Kidney (tissue), 13 donors: ENCODE measurements at regions not wholly inside any gene's neighbourhood (a gene's known extent, or its start where the extent isn't known, plus 50 kb on each side); places are given as distances from the start of the nearest gene placed in this dataset.

Experiments
- DNase-seq, 5 donors: peaks; one replicate each; pipeline ENCODE4 v3.0.0-alpha.2; 2013 to 2020
- FAIRE-seq: peaks from 2 replicates; lab custom pipeline; 2012; peaks lifted over from hg19 to GRCh38; lab: Jason Lieb, UNC
- H3K27ac ChIP-seq, 2 donors: one replicate each; pipeline ENCODE4 v1.7.0; 2013; ENCODE audit warnings: low read depth in 2 of 2, low read length in 2 of 2, inconsistent platforms in 1 of 2
- H3K27me3 ChIP-seq: one replicate; pipeline ENCODE4 v1.7.1; 2013; ENCODE audit warnings: low read length, inconsistent platforms; ENCODE audit not compliant: control insufficient read depth, insufficient read depth
- H3K36me3 ChIP-seq, 3 donors: one replicate each; pipeline versions ENCODE4 v1.7.0 to v1.7.1; 2013; ENCODE audit warnings: low read length in 3 of 3, control low read depth in 1 of 3, inconsistent platforms in 1 of 3; ENCODE audit not compliant: insufficient read depth in 3 of 3, control insufficient read depth in 2 of 3
- H3K4me1 ChIP-seq, 3 donors: one replicate each; pipeline versions ENCODE4 v1.7.0 to v1.7.1; 2013; ENCODE audit warnings: low read length in 3 of 3, inconsistent platforms in 1 of 3, low read depth in 1 of 3; ENCODE audit not compliant: control insufficient read depth in 2 of 3, insufficient read depth in 2 of 3
- H3K4me3 ChIP-seq, 3 donors: one replicate each; pipeline versions ENCODE4 v1.7.0 to v1.8.1; 2013; ENCODE audit warnings: low read length in 3 of 3, control low read depth in 1 of 3, inconsistent platforms in 1 of 3
- H3K9ac ChIP-seq, 3 donors: one replicate each; pipeline versions ENCODE4 v1.7.0 to v1.7.1; 2013; ENCODE audit warnings: low read length in 3 of 3, control low read depth in 1 of 3, inconsistent platforms in 1 of 3
- H3K9me3 ChIP-seq, 3 donors: one replicate each; pipeline versions ENCODE4 v1.7.0 to v1.7.1; 2013; ENCODE audit warnings: low read length in 3 of 3, control low read depth in 1 of 3, inconsistent platforms in 1 of 3; ENCODE audit not compliant: control insufficient read depth in 2 of 3, insufficient read depth in 1 of 3
- intact Hi-C: fragments of 100-400 bp; cut with DNase I; formaldehyde crosslinking; loops from one replicate; pipeline ENCODE4 v1.11.1; 2022
- TF ChIP-seq, protein P1 (sequence below): IDR thresholded peaks from 3 replicates; pipeline ENCODE4 v1.5.1; 2012; ENCODE audit warnings: mild to moderate bottlenecking, moderate library complexity, borderline replicate concordance; ENCODE audit not compliant: insufficient read depth; ENCODE audit errors: extremely low read depth
- donor health status: control.
- donor health status: control.
- donor health status: control.
- donor health status: control.
- donor health status: control.
- donor health status: DM: yes; HTN: yes; CAD: no.
- donor health status: Normal renal cell carcinoma (clear cell type).

DNA sequence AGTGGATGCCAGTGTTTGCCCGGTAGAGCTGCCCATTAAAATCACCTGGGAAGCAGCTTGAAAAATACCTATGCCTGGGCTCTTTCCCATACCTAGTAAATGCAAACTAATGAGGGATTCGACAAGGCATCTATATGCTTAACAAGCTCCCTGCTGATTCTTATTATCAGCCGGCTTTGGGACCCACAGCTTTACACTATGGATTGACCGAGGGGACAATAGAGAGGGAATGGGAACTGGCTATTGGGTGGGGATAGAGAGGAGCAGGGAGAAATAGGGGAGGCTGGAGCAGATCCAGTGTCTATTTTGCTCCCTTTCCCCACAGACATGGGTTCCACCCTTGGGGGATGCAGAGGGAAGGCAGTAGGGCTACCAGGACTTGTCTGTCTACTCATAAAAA, 103.1 kb upstream of the TEX13D start:
- TF ChIP-seq, protein P1, sequence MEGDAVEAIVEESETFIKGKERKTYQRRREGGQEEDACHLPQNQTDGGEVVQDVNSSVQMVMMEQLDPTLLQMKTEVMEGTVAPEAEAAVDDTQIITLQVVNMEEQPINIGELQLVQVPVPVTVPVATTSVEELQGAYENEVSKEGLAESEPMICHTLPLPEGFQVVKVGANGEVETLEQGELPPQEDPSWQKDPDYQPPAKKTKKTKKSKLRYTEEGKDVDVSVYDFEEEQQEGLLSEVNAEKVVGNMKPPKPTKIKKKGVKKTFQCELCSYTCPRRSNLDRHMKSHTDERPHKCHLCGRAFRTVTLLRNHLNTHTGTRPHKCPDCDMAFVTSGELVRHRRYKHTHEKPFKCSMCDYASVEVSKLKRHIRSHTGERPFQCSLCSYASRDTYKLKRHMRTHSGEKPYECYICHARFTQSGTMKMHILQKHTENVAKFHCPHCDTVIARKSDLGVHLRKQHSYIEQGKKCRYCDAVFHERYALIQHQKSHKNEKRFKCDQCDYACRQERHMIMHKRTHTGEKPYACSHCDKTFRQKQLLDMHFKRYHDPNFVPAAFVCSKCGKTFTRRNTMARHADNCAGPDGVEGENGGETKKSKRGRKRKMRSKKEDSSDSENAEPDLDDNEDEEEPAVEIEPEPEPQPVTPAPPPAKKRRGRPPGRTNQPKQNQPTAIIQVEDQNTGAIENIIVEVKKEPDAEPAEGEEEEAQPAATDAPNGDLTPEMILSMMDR: no peak
- no peak overlapping the region for H3K27ac ChIP-seq
- no peak for FAIRE-seq

DNA sequence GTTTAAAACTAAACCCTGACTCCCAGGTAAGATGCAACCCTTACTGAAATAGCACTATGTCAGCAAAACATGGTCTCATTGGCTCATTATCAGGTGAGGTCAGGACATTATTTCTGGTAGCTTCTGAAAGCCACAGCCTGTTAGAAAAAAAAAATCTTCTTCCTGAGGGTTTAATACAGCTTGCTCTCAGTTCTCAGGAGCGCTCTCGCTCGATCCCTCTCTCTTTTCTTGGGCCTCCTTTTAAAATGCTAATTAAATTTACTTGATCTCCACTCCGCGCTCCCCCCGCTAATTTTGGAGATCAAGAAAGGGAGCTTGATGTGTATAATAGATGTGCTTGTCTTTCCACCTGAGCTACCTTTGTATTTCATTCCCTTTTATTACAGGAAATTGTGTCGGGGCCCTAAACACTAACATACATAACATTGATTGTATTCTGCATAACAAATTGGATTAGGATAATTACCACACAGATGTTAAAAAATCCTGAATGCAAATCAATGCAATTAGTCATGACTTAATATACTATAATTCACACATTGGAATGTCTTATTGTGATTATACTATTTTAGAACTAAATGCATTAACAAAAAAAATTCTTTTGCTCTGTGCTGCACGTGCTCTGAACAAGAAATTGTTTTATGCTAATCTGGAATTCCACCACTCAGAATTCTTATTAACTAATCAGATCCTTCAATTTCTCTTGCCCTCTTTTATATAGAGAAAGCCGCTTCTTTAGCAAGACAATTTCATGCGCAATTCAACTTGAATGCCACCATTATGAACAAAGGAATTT, 101.6 kb upstream of the TEX13D start:
- Histone ChIP-seq H3K4me3 (no peak overlapping the region), H3K36me3 (no peaks in the 10 kb centered on the region), H3K9me3 (no peaks in the 10 kb centered on the region), H3K27me3 (no peaks in the 10 kb centered on the region), H3K4me1 (no peaks in the 10 kb centered on the region), H3K27ac (no peak overlapping the region), H3K9ac (no peak overlapping the region)
- DNase-seq: no peak
- TF ChIP-seq, protein P1: no peak
- intact Hi-C loops: no loop called here
- FAIRE-seq: no peak

More for the DNA sequence above, 103.1 kb upstream of the TEX13D start:
- intact Hi-C loops: no loop called here
- no peak overlapping the region for H3K4me3 ChIP-seq
- H3K9me3 ChIP-seq: no peaks in the 10 kb centered on the region
- DNase-seq: no peak
- no peaks in the 10 kb centered on the region for H3K4me1 ChIP-seq
- no peaks in the 10 kb centered on the region for H3K36me3 ChIP-seq
- no peak overlapping the region for H3K9ac ChIP-seq
- H3K27me3 ChIP-seq: no peaks in the 10 kb centered on the region

DNA sequence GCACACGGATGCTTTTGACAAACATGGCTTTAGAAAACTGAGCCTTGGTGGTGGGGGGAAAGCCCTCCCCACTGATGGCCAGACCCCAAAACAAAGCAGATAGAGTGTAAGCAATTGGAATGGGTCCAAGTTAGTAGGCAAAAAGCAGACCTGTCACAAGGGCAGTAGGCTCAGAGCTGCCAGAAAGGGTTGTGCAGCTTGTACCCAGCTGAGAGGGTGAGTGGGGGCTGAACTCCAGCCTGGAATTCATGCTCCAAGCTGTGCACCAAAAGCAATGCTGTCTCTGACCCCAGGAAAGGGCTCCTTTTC, 101.1 kb upstream of the TEX13D start:
- intact Hi-C loops: no loop called here
- no peak overlapping the region for H3K27ac ChIP-seq
- TF ChIP-seq, protein P1: no peak
- no peaks in the 10 kb centered on the region for H3K4me1 ChIP-seq
- no peaks in the 10 kb centered on the region for H3K27me3 ChIP-seq
- no peak overlapping the region for H3K4me3 ChIP-seq
- H3K9ac ChIP-seq: no peak overlapping the region
- H3K9me3 ChIP-seq: no peaks in the 10 kb centered on the region
- H3K36me3 ChIP-seq: no peaks in the 10 kb centered on the region
- no peak for FAIRE-seq
- no peak for DNase-seq
